ENCODE measurements at regions not wholly inside any gene's neighbourhood (a gene's known extent, or its start where the extent isn't known, plus 50 kb on each side); places are given as distances from the start of the nearest gene placed in this dataset.

GRCh38 chr3:72022027-72022426 lies 237.1 kb upstream of the PROK2 start:
- DNase-seq (ENCODE audit: low spot score), result no peak

DNA sequence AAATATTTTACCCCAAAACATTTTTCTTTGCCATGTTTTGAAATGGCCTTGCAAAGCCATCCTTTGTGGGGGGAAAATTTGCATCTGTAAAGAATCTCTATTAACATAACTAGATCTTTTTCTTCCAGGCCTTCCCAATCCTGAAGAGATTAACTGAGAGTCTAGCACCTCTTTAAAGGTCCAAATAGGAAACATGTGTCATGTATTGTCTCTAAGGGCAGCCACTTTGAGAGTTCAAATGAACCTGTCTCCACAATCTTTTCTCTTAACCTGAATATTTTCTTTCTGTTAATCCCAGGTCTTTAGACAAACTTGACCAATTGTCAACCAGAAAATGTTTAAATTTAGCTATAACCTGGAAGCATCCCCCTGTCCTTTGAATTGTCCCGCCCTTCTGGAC lies 236.6 kb upstream of the PROK2 start:
- DNase-seq (ENCODE audit: low spot score), result no peak

DNA sequence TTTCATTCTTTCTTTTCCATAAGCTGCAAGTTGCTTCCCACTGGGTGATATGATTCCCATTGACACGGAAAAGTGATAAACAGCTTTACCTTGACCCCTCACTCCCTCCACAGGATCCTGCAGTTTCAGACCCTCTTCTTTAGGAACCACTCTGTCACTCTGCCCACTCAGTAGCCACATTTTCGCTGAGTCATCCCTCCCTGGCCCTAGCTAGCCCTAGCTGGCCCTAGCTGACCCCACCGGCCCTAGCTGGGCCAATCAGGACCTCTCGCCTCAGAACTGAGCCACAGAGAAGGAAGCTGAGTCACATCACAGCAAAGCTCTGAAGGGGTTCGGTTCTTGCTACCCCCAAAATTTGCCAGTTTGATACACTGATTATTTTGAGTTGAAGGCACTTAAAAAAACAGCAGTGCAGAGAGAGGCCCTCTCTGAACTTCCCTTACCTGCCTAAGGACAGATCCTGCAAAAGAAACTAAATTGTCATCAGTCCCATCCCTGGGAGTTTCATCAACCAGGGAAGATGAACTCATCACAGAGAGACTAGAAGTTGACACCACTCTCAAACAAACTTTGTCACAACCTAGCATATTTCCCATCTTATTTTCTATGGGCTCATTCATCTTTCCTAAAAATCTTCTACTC lies 233.5 kb upstream of the PROK2 start:
- peak; percentile 9 for DNase-seq (ENCODE audit: low spot score)

- DNase-seq (ENCODE audit: low spot score), result no peak
Measured at GRCh38 chr3:72017935-72018334, 233.0 kb upstream of the PROK2 start.

DNA sequence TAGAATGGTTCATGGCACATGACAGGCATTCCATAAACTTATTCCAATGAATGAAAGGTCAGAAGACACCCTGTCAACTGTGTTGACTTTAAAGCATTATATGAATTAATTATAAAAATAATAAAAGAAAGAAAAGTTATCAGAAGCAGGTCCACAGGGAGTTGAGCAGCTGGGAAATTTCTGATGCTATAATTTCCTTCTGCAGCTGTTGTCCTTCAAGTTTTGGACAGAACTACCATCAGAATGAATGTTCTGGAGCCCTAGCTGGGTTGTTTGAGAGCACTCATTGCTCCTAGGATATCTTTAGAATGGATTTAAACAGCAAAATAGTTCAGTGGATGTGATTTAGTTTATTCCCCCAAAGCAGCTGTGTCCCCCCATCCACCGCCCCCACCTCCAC lies 232.4 kb upstream of the PROK2 start:
- DNase-seq (ENCODE audit: low spot score), result no peak

DNA sequence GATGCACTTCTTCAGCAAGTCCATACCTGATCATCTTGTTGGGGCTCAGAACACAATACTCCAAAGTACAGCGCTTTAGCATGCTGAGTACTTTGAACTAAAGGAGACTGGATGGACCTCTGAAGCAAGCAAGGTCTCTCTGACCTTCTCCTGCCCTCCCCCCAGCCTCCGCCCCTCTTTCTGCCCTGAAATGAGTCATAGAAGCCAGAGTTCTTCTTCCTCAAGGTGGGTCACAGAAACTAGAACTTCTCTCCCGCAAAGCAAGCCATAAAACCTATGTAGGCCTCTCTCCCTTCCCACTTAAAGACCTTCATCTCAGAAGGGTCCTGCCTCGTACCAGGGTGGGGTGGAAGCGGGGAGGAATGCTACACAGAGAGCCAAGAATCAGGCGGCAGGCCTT lies 230.5 kb upstream of the PROK2 start:
- no peak for DNase-seq (ENCODE audit: low spot score)

DNA sequence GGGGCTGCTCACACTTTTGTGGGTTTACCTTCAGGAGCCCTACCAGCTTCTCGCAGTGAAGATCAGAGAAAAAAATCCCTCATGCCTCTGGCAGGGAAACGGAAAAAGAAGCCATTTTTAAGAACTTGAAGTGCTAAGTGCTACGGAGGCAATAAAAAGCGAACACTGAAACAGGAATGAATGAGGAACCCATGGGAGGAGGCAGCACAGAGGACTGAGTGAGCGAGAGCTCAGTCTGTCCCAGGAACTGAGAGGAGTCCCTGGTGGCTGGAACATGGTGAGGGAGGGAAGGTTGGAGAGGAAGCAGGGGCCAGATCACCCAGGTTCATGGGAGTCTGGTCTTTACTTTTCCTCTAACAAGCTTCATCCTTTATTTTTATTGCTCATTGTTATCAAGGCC lies 228.1 kb upstream of the PROK2 start:
- no peak for DNase-seq (ENCODE audit: low spot score)

DNA sequence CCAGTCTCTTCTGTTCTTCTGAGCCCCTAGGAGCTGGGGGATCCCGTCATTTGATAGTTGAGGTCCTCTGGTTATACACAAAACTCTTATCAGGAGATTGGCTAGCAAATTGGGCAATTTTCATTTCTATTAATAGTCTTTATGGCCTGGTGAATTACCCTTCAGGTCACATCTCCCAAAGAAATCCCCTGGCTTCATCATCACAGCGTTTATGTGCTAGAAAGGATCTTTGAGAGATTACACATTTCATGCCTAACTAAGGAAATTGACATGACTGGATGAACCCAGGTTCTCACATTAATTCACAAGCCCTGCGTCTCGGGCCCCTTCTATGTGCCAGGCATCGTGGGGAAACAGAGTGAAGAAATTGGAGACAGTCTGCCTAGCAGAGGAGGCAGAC lies 227.4 kb upstream of the PROK2 start:
- DNase-seq (ENCODE audit: low spot score), result no peak

DNA sequence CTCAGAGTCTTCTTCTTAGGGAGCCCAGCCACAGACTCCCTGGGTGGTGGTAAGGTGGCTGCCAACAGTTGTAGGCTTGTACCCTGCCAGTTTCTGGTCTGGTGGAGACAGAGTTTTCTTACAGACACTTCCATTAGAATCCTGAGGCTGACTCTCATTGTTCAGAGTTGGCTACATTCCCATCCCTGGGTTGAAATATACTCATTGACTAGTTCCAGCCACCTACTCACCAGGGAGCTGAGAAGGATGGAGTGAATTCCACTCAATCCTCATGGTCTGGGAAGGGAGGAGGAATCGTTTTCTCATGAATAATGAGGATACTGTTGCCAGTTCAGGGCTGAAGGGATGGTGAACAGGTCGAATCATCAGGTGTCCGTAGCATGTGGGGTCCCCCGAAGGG lies 226.5 kb upstream of the PROK2 start:
- DNase-seq (ENCODE audit: low spot score), result no peak

GRCh38 chr3:72009851-72010443 lies 225.0 kb upstream of the PROK2 start:
- no peak for DNase-seq (ENCODE audit: low spot score)

DNA sequence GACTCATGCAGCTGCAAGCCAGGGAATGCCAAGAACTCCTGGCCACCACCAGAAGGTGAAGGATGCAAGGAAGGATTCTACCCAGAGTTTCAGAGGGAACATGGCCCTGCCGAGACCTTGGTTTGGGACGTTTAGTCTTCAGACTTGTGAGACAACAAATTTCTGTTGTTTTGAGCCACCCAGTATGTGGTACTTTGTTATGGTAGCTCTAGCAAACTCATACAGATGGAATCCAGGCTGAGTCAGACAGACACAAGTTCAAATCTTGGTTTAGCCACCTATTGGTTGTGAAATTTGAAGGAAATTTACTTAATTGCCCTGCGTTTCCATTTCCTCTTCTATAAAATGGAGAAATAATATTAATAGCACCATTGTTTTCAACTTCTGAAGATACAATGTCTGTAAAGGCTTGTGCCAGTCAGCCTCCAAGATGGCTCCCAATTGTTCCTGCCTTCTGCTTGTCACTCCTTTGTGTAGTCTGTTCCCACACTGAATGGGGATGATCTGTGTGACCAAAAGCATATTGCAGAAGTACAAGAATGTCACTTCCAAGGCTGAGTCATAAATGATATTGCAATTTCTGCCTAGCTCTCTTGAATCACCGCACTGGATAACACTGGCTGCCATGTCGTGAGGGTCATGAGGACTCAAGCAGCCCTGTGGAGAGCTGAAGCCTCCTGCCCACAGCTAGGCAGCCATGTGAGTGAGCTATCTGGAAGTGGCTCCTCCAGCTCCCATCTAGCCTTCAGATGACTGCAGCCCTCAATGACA lies 223.5 kb upstream of the PROK2 start:
- no peak for DNase-seq (ENCODE audit: low spot score)

GRCh38 chr3:72006631-72007556 lies 221.9 kb upstream of the PROK2 start:
- no peak for DNase-seq (ENCODE audit: low spot score)

GRCh38 chr3:72004749-72005292 lies 219.9 kb upstream of the PROK2 start:
- no peak for DNase-seq (ENCODE audit: low spot score)

DNA sequence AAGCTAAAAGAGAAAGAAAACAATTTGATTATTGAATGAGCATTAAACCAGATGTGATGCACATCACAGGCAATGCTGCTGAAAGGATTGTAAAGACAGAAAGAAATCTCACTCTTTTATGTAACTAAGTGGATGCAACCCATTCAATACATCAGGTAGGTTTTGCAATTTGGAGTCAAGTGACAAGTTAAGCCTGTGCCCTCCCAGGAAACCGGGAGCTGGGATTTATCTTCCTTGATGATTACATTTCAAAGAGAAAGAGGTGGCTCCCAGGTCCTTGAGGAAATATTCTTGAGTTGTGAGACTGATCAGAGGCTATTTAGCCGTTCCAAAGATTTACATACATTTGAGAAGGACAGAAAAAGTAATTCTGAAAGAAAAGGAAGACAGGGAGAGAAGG lies 219.0 kb upstream of the PROK2 start:
- DNase-seq (ENCODE audit: low spot score), result no peak

- DNase-seq (ENCODE audit: low spot score), result no peak
Measured at GRCh38 chr3:72001758-72002157, 216.8 kb upstream of the PROK2 start.

- DNase-seq (ENCODE audit: low spot score), result no peak
Measured at GRCh38 chr3:71998995-71999673, 214.2 kb upstream of the PROK2 start.

- DNase-seq (ENCODE audit: low spot score), result no peak
Measured at GRCh38 chr3:71997066-71997653, 212.2 kb upstream of the PROK2 start.

GRCh38 chr3:71994906-71995305 lies 210.0 kb upstream of the PROK2 start:
- no peak for DNase-seq (ENCODE audit: low spot score)

DNA sequence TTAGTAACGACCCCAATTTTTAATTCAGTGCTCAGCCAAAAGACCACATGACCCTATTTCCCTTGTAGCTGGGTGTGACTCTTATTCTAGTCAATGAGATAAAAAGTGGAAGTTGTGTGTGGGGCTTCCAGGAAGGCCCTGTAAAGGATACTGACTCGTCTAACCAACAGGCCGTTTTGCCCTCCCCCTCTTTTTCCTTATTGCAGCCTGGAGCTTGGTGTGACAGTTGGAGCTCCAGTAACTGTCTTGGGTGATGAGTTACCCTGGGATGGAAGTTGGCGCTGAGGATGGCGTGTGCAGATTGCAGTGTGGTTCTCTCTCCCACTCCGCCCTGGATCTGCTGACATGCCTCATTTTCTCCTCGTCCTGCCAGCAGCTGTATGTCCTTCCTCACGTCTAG lies 209.3 kb upstream of the PROK2 start:
- DNase-seq (ENCODE audit: low spot score), result no peak

GRCh38 chr3:71991681-71992080 lies 206.7 kb upstream of the PROK2 start:
- DNase-seq (ENCODE audit: low spot score), result no peak

- DNase-seq (ENCODE audit: low spot score), result no peak
Measured at GRCh38 chr3:71991046-71991445, 206.1 kb upstream of the PROK2 start.

Measured in HuH-7.5 (cell line).